GM23338 (cell line): ENCODE measurements at regions not wholly inside any gene's neighbourhood (a gene's known extent, or its start where the extent isn't known, plus 50 kb on each side); places are given as distances from the start of the nearest gene placed in this dataset.

ENCODE experiments used
- ATAC-seq: fragments of 200-7000 bp; cut with Tn5 transposase; 3 replicates; pipeline ENCODE4 v1.9.1; 2020
- DNase-seq: peaks from one replicate; pipeline ENCODE4 v3.0.0-alpha.2; 2015; ENCODE audit warnings: low spot score
- H2AFZ ChIP-seq: fragments of 200-600 bp; sonication (generic); 2 replicates; pipeline ENCODE4 v1.8.0; 2016; ENCODE audit warnings: antibody characterized with exemption, mild to moderate bottlenecking, moderate library complexity
- H3F3A ChIP-seq: fragments of 200-600 bp; sonication (generic); replicated peaks from 2 replicates; pipeline ENCODE4 v1.8.0; 2017; ENCODE audit warnings: antibody characterized with exemption, mixed run types, low read depth
- H3K27ac ChIP-seq: fragments of 200-600 bp; sonication (generic); 2 replicates; pipeline ENCODE4 v1.6.1; 2016; ENCODE audit warnings: low read depth
- H3K27me3 ChIP-seq: fragments of 200-600 bp; sonication (generic); 2 replicates; pipeline ENCODE4 v1.8.0; 2016; ENCODE audit warnings: mild to moderate bottlenecking, mixed run types, moderate library complexity; ENCODE audit not compliant: insufficient read depth
- H3K36me3 ChIP-seq: fragments of 200-600 bp; sonication (generic); 2 replicates; pipeline ENCODE4 v1.8.0; 2016; ENCODE audit warnings: mild to moderate bottlenecking; ENCODE audit not compliant: insufficient read depth
- H3K4me1 ChIP-seq: fragments of 200-600 bp; sonication (generic); 2 replicates; pipeline ENCODE4 v1.8.0; 2016; ENCODE audit warnings: mild to moderate bottlenecking, moderate library complexity; ENCODE audit not compliant: insufficient read depth
- H3K4me2 ChIP-seq: fragments of 200-600 bp; sonication (generic); 2 replicates; pipeline ENCODE4 v1.7.1; 2017; ENCODE audit warnings: mixed run types
- H3K4me3 ChIP-seq: fragments of 200-600 bp; sonication (generic); 2 replicates; pipeline ENCODE4 v1.6.1; 2016; ENCODE audit warnings: mixed run types
- H3K79me2 ChIP-seq: fragments of 200-600 bp; sonication (generic); replicated peaks from 2 replicates; pipeline ENCODE4 v1.8.0; 2017; ENCODE audit warnings: mild to moderate bottlenecking; ENCODE audit not compliant: insufficient read depth
- H3K9me2 ChIP-seq: fragments of 200-600 bp; sonication (generic); 2 replicates; pipeline ENCODE4 v1.8.0; 2017; ENCODE audit not compliant: insufficient read depth
- H4K20me1 ChIP-seq: fragments of 200-600 bp; sonication (generic); replicated peaks from 2 replicates; pipeline ENCODE4 v1.8.0; 2017; ENCODE audit warnings: mild to moderate bottlenecking; ENCODE audit not compliant: insufficient read depth
- H3K27ac Mint-ChIP-seq: 2 replicates; pipeline ENCODE4 v1.8.0; 2020; ENCODE audit warnings: inconsistent platforms, mild to moderate bottlenecking, moderate library complexity, mixed read lengths
- H3K27me3 Mint-ChIP-seq: 3 replicates; pipeline ENCODE4 v1.8.0; 2022; ENCODE audit warnings: low read depth, mild to moderate bottlenecking, moderate library complexity, mixed read lengths, inconsistent platforms; ENCODE audit not compliant: insufficient read depth, poor library complexity
- H3K36me3 Mint-ChIP-seq: 3 replicates; pipeline ENCODE4 v1.8.0; 2021; ENCODE audit warnings: low read depth, mild to moderate bottlenecking, inconsistent platforms, moderate library complexity, mixed read lengths
- H3K4me1 Mint-ChIP-seq: 3 replicates; pipeline ENCODE4 v1.8.0; 2020; ENCODE audit warnings: mild to moderate bottlenecking, inconsistent platforms, mixed read lengths
- H3K4me3 Mint-ChIP-seq: 3 replicates; pipeline ENCODE4 v1.8.0; 2021; ENCODE audit warnings: moderate library complexity, mild to moderate bottlenecking, inconsistent platforms, mixed read lengths
- H3K9me3 Mint-ChIP-seq: 3 replicates; pipeline ENCODE4 v1.8.0; 2020; ENCODE audit warnings: moderate library complexity, mild to moderate bottlenecking, inconsistent platforms, mixed read lengths
- CREB1 ChIP-seq: fragments of 250-450 bp; sonication (Bioruptor Pico); IDR thresholded peaks from 2 replicates; pipeline ENCODE4 v1.5.0; 2020; ENCODE audit warnings: low read depth, mild to moderate bottlenecking, moderate library complexity
- CTCF ChIP-seq, 2 experiments: fragments of 200-600 bp in 1 of 2; sonication (generic) in 1 of 2; conservative IDR thresholded peaks; 2 replicates each; pipeline versions ENCODE4 v1.5.1 to v1.6.1; 2016 to 2017; ENCODE audit warnings: antibody characterized with exemption in 2 of 2, low read depth in 2 of 2, mild to moderate bottlenecking in 2 of 2, moderate library complexity in 1 of 2
- ETS1 ChIP-seq: IDR thresholded peaks from 2 replicates; pipeline ENCODE4 v1.6.1; 2016; ENCODE audit warnings: antibody characterized with exemption
- EZH2 ChIP-seq: fragments of 200-600 bp; sonication (generic); IDR thresholded peaks from one replicate; pipeline ENCODE4 v1.8.0; 2017; ENCODE audit warnings: antibody characterized with exemption, mild to moderate bottlenecking, low read depth; ENCODE audit not compliant: unreplicated experiment
- JUNB ChIP-seq: IDR thresholded peaks from one replicate; pipeline ENCODE4 v1.6.1; 2016; ENCODE audit warnings: antibody characterized with exemption; ENCODE audit not compliant: unreplicated experiment
- NANOG ChIP-seq: IDR thresholded peaks from 2 replicates; pipeline ENCODE4 v1.6.1; 2016; ENCODE audit warnings: antibody characterized with exemption, borderline replicate concordance
- POLR2AphosphoS5 ChIP-seq: IDR thresholded peaks from 2 replicates; pipeline ENCODE4 v1.6.1; 2016; ENCODE audit warnings: antibody characterized with exemption, low read depth
- REST ChIP-seq: IDR thresholded peaks from one replicate; pipeline ENCODE4 v1.6.1; 2018; ENCODE audit warnings: antibody characterized with exemption; ENCODE audit not compliant: unreplicated experiment
- ZNF462 ChIP-seq: fragments of 250-450 bp; sonication (Bioruptor Pico); IDR thresholded peaks from 2 replicates; pipeline ENCODE4 v1.5.0; 2020; ENCODE audit warnings: mild to moderate bottlenecking, moderate library complexity

GRCh38 chr10:44459671-44460070 is 74.8 kb upstream of the CXCL12 start (continued):
- no peak for TF ChIP-seq REST
- no peak for TF ChIP-seq POLR2AphosphoS5
- TF ChIP-seq ZNF462 (CRISPR knock-in tag) = no peak
- no peak for TF ChIP-seq NANOG
- no peak for TF ChIP-seq CREB1 (CRISPR knock-in tag)
- no peak for TF ChIP-seq EZH2

- no peaks in the 10 kb centered on the region for H3K36me3 ChIP-seq
- H3K4me1 ChIP-seq = no peaks in the 10 kb centered on the region
- TF ChIP-seq ETS1 (no peak), CTCF (conservative IDR thresholded peaks at IDR 0.05; ENCODE audit: low read depth in 2 of 2) (no peak), REST (no peak), JUNB (no peak)
Measured at GRCh38 chr10:44460416-44460815, 75.5 kb upstream of the CXCL12 start.

More at GRCh38 chr10:44460416-44460815, 75.5 kb upstream of the CXCL12 start:
- no peaks in the 10 kb centered on the region for H3K79me2 ChIP-seq
- H3K9me2 ChIP-seq = peaks cover 13% of the 10 kb centered on the region; the same call in 1 of the 2 replicates
- no peak overlapping the region for H2AFZ ChIP-seq
- no peak overlapping the region for H3K4me2 ChIP-seq
- H3K27me3 ChIP-seq = no peaks in the 10 kb centered on the region
- peaks cover 1% of the 10 kb centered on the region for H3K27me3 Mint-ChIP-seq
- no peak overlapping the region for H3K27ac Mint-ChIP-seq
- H3F3A ChIP-seq = no peaks in the 10 kb centered on the region
- no peaks in the 10 kb centered on the region; the same call in 2 of the 3 replicates for H3K9me3 Mint-ChIP-seq
- H3K4me1 Mint-ChIP-seq = peaks cover 2% of the 10 kb centered on the region; the same call in 1 of the 3 replicates
- no peaks in the 10 kb centered on the region for H3K36me3 Mint-ChIP-seq
- H3K4me3 ChIP-seq = no peak overlapping the region
- ATAC-seq (no peak), DNase-seq (no peak)
- no peaks in the 10 kb centered on the region for H4K20me1 ChIP-seq
- H3K4me3 Mint-ChIP-seq = no peak overlapping the region
- H3K27ac ChIP-seq = no peak overlapping the region
